Suppressor macrophage treated with lipopolysaccharide for 4 hours (primary cell): ENCODE measurements at regions not wholly inside any gene's neighbourhood (a gene's known extent, or its start where the extent isn't known, plus 50 kb on each side); places are given as distances from the start of the nearest gene placed in this dataset.

Experiments
- DNase-seq: peaks from one replicate; pipeline ENCODE4 v3.0.0-alpha.2; 2020

- no peak for DNase-seq
These were observed 239.9 kb upstream of the ZNF32 start for GRCh38 chr10:43888586-43888985.

- DNase-seq, result no peak
These were observed 237.2 kb upstream of the ZNF32 start for GRCh38 chr10:43885842-43886241.

DNA sequence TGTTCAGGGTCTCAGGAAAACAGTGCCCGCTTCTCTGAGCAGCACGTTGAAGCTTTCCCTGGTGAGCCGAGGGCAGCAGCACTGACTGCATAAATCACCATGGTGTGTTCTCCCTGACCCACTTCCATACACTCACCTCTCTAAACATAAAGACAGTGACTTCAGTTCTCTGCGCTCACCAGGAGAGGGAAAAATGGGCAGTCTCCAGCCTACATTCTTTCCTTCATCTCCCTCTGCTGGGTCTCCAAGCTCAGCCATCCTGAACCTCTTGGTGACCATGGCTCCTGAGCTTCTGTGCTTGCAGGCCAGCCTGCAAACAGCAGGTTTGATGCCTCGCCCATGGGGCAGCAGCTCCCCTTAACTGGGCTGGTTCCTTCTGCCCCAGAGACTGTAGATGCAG, 236.6 kb upstream of the ZNF32 start:
- no peak for DNase-seq

GRCh38 chr10:43884501-43885105, 235.9 kb upstream of the ZNF32 start:
- DNase-seq, result no peak

DNA sequence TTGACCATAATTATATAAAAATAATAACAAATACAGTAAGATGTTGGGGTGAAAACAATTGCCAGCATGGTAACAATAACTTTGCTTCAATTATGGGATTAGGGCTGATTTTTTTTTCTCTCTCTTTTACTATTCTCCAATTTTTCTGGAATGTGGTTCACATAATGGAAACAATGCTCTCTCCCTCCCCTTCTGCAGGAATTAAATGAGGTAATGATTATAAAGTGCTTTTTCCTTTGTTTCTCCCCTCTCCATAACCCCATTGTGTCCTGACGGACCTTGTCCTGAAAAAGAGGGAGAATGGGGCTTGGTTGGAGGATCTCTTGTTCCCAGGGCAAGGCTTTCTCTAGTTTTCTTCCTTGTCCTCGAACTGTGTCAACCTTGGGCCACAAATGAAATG, 234.0 kb upstream of the ZNF32 start:
- no peak for DNase-seq

GRCh38 chr10:43881657-43882056, 233.0 kb upstream of the ZNF32 start:
- DNase-seq, result no peak

- DNase-seq, result no peak
These were observed 231.5 kb upstream of the ZNF32 start for GRCh38 chr10:43880160-43880559.

GRCh38 chr10:43879742-43880141, 231.1 kb upstream of the ZNF32 start:
- DNase-seq, result no peak

DNA sequence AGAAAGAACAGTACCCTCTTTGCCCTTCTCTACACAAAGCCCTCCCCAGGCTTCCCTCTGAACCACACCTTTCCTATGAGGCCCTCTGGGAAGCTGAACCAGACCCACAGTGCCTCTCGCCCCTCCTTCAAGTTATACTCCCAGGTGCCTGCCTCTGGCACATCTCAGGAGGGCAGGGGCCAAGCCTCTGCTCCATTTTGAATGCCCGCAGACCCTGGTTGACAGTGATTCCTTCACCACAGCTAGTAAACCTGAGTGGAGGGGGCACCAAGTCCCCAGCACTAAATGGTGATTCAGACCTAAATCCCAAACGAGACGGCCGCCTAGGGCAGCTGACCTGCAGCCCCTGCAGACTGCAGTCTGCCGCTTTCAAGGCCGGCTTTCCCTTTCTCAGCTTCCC, 230.5 kb upstream of the ZNF32 start:
- DNase-seq, result no peak

- no peak for DNase-seq
These were observed 229.7 kb upstream of the ZNF32 start for GRCh38 chr10:43878386-43878785.

DNA sequence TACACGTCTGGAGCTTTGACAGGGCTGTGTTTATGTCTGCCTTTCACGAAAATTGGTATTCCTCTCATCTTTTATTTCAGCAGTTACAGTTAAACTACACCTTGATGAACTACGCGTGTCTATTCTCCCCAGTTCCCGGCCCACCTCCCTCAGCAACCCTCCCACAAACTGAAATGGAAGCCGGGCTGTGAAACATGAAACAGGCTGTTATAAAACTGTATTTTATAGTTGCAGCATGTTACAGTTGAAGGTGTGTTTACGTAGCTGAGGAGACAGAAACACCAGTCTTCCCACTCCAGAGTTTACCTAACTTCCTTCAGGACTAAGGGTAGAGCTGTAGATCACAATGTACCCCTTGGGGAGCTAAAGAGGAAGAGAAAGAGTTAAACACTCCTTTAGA, 228.3 kb upstream of the ZNF32 start:
- no peak for DNase-seq

GRCh38 chr10:43874984-43875383, 226.3 kb upstream of the ZNF32 start:
- no peak for DNase-seq

GRCh38 chr10:43873717-43874116, 225.0 kb upstream of the ZNF32 start:
- no peak for DNase-seq

GRCh38 chr10:43872644-43873043, 224.0 kb upstream of the ZNF32 start:
- no peak for DNase-seq

- no peak for DNase-seq
These were observed 222.9 kb upstream of the ZNF32 start for GRCh38 chr10:43871545-43871944.

DNA sequence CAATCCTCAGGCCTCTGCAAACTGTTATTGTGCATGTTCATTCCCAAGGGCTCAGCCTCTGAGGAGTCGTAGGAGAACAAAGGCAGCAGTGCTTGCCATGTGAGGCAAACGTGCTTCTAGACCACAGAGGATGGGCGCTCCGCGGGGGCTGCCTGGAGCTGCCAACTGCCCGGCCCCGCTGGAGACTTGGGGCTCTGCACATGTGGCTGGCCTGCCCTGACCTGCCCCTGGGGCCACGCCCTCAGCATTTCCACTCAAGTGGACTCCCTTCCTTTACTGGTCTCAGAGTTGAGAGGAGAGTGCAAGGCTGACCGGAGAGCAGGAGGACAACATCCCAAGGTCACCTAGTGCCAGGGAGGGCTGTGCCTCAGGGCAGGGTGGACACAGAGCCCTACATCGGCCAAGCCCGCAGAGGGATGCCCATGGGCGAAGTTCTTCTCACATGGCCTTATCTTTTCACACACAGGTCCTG, 222.3 kb upstream of the ZNF32 start:
- no peak for DNase-seq

- DNase-seq, result no peak
These were observed 221.1 kb upstream of the ZNF32 start for GRCh38 chr10:43869669-43870322.

DNA sequence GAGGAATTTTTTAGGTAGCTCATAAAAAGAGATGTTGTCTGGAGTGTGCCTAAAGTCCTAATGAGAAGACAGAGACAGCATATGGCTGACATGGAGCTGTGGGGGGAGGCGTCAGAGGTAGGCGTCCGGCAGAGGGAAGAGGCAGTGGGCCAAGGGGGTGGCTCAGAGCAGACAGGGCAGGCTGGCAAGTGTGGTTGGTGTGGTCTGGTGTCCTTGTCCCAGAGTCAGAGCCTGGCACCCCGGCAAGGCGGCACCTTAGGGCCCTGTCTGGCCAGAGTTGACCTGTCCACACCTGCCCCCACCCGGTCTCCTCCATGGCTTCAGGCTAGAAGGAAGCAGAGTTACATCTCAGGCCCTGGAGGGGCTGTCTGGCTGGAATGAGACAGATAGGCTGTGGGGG, 220.3 kb upstream of the ZNF32 start:
- DNase-seq, result no peak

DNA sequence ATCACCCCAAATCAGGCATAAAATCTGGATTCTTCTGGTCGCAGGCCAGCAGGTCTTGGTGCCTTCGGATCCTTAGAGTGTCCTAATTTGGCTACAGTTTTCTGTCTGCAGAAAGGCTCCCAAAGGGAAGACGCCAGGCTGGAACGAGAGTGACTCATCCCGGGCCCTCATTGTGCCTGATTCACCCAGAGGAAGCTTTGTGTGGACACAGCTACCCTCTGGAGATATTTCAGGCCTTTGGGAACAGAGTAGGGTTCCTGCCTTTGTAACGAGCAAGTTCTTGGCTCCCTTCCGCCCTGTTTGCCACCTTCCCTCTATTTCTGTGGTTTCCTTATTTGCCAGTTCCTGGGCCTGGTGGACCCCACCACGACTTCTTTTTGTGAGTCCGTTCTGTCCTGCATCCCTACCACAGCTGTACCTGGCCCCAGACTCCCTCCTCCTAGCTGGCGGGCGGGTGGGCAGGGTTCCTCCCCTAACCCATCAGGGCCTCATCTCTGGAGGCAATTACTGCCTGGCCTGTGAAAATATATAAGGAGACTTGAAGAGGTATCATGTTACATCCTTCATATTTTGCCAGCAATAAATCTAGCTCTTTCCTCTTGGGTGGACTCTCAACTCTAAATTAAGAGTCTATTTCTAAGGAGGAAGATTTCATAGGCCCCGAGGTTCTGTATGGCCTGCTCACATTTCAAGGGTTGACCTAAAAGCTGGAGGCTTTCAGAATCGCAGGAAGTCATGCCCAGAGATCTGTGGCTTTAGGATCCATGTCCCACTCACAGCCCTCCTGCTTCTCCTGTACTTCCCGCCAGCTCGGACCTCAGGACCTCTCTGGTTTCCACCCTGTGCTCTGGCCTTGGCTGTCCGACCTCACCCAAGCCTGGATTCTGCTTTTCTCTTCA, 219.2 kb upstream of the ZNF32 start:
- no peak for DNase-seq

GRCh38 chr10:43867113-43867512, 218.4 kb upstream of the ZNF32 start:
- no peak for DNase-seq

DNA sequence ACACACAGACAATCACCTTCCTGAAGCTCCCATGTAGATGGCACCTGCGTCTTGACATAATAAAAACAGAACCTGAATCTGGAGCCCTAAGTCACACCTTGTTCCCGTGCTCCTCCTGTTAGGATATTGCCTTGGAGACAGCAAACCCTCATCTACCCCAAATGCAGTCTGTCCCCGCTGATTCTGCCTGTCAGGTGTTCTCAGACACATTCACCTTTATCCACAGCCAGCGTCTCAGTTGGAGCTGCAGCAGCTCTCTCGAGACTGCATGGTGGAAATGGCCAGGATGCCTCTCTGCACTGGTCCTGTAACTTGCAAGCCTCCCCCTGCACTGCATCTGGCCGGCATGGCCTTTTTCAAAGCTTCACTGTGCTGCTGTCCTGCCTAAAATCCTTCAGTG, 218.0 kb upstream of the ZNF32 start:
- DNase-seq, result no peak

- DNase-seq, result no peak
These were observed 216.8 kb upstream of the ZNF32 start for GRCh38 chr10:43865265-43866135.

- no peak for DNase-seq
These were observed 216.0 kb upstream of the ZNF32 start for GRCh38 chr10:43864656-43865055.
